Common myeloid progenitor, CD34-positive (primary cell): ENCODE measurements at regions not wholly inside any gene's neighbourhood (a gene's known extent, or its start where the extent isn't known, plus 50 kb on each side); places are given as distances from the start of the nearest gene placed in this dataset.
"Not testable (repeated sequence)": the region's sequence is repeated elsewhere in the genome, so short reads cannot be mapped to it uniquely, and the experiment has no call there.

ENCODE experiments used
- CTCF ChIA-PET: fragments of 350-600 bp; sonication (Branson Sonifier 250); formaldehyde crosslinking; loops from one replicate; lab custom pipeline; 2021; ENCODE audit warnings: antibody characterized with exemption; lab: Charles Lee
- POLR2A ChIA-PET: fragments of 350-600 bp; sonication (Branson Sonifier 250); formaldehyde crosslinking; loops from one replicate; lab custom pipeline; 2021; ENCODE audit warnings: antibody characterized with exemption; lab: Charles Lee
- DNase-seq, 3 donors: peaks; one replicate each; pipeline versions ENCODE4 v3.0.0 to v3.0.0-alpha.2; 2013
- H3K27ac ChIP-seq, 2 experiments: 1 replicate in 1 of 2; 2 replicates in 1 of 2; pipeline ENCODE4 v1.7.0; 2013; ENCODE audit warnings: inconsistent platforms in 2 of 2, low read length in 2 of 2, mild to moderate bottlenecking in 2 of 2, low read depth in 1 of 2, moderate library complexity in 1 of 2; ENCODE audit not compliant: severe bottlenecking in 2 of 2, insufficient read depth in 1 of 2, poor library complexity in 1 of 2
- H3K27me3 ChIP-seq, 5 experiments: replicated peaks in 2 of 5; 1 replicate in 3 of 5; 2 replicates in 2 of 5; pipeline versions ENCODE4 v1.6.1 to v1.7.0; 2013; ENCODE audit warnings: low read length in 4 of 5, mild to moderate bottlenecking in 2 of 5, moderate library complexity in 2 of 5, inconsistent platforms in 1 of 5; ENCODE audit not compliant: insufficient read depth in 5 of 5, control insufficient read depth in 4 of 5
- H3K36me3 ChIP-seq, 4 experiments: 1 replicate in 2 of 4; 2 replicates in 2 of 4; pipeline versions ENCODE4 v1.6.1 to v1.7.0; 2013; ENCODE audit warnings: low read length in 3 of 4, control low read depth in 1 of 4, mild to moderate bottlenecking in 1 of 4; ENCODE audit not compliant: control insufficient read depth in 4 of 4, insufficient read depth in 4 of 4
- H3K4me1 ChIP-seq, 4 experiments: 1 replicate in 3 of 4; 2 replicates in 1 of 4; pipeline versions ENCODE4 v1.6.1 to v1.7.1; 2013; ENCODE audit warnings: low read length in 3 of 4, mild to moderate bottlenecking in 3 of 4, control low read depth in 1 of 4, inconsistent platforms in 1 of 4, moderate library complexity in 1 of 4; ENCODE audit not compliant: control insufficient read depth in 4 of 4, insufficient read depth in 4 of 4; ENCODE audit errors: control extremely low read depth in 1 of 4
- H3K4me3 ChIP-seq, 7 experiments: 1 replicate in 4 of 7; 2 replicates in 3 of 7; pipeline versions ENCODE4 v1.5.1 to v1.7.0; 2013; ENCODE audit warnings: mild to moderate bottlenecking in 7 of 7, low read length in 6 of 7, moderate library complexity in 6 of 7, inconsistent platforms in 2 of 7, low read depth in 2 of 7, control low read depth in 1 of 7; ENCODE audit not compliant: insufficient read depth in 4 of 7, control insufficient read depth in 1 of 7; ENCODE audit errors: extremely low read depth in 1 of 7
- H3K9me3 ChIP-seq, 5 experiments: 1 replicate in 4 of 5; 2 replicates in 1 of 5; pipeline versions ENCODE4 v1.6.1 to v1.7.1; 2013; ENCODE audit warnings: low read length in 4 of 5, mild to moderate bottlenecking in 2 of 5, inconsistent platforms in 1 of 5, low read depth in 1 of 5, moderate library complexity in 1 of 5; ENCODE audit not compliant: control insufficient read depth in 4 of 5, insufficient read depth in 2 of 5; ENCODE audit errors: control extremely low read depth in 1 of 5
- WGBS: methylation state at CpG from one replicate; pipeline ENCODE4 v1.1.5; 2013; ENCODE audit not compliant: insufficient coverage; 5-methylcytosine and 5-hydroxymethylcytosine counted together

- no peaks in the 10 kb centered on the region for H3K36me3 ChIP-seq
- ChIA-PET POLR2A (no interaction called here), CTCF (interaction anchor here (1.4 kb wide), 1 partner anchor 263 kb away, joined by 3 read pairs; no protein-coding TSS in a partner anchor)
- DNase-seq: no peak
- no peaks in the 10 kb centered on the region for H3K27me3 ChIP-seq
- no peaks in the 10 kb centered on the region for H3K4me1 ChIP-seq
- H3K4me3 ChIP-seq: no peak overlapping the region
- H3K9me3 ChIP-seq: no peaks in the 10 kb centered on the region
- H3K27ac ChIP-seq: no peak overlapping the region
Observed at GRCh38 chr12:75790219-75790618, 241.4 kb downstream of the PHLDA1 start.

GRCh38 chr12:75787146-75787545, 244.4 kb downstream of the PHLDA1 start:
- H3K27ac ChIP-seq, DNase-seq, CTCF ChIA-PET, POLR2A ChIA-PET, H3K4me3 ChIP-seq, H3K36me3 ChIP-seq, H3K27me3 ChIP-seq, H3K9me3 ChIP-seq: not testable (repeated sequence)
- WGBS: 100% methylated on average over 1 of the region's 2 CpGs
- H3K4me1 ChIP-seq: peaks cover 0 to 10% (median 8%) of the 10 kb centered on the region in 4 experiments

- CTCF ChIA-PET: no interaction called here
- H3K4me1 ChIP-seq: peaks cover 0 to 10% (median 8%) of the 10 kb centered on the region in 4 experiments
- H3K9me3 ChIP-seq: no peaks in the 10 kb centered on the region
- no peaks in the 10 kb centered on the region for H3K27me3 ChIP-seq
- H3K27ac ChIP-seq: no peak overlapping the region
- POLR2A ChIA-PET: no interaction called here
- 100% methylated on average over 3 of the region's 3 CpGs for WGBS
- DNase-seq: no peak
- no peaks in the 10 kb centered on the region for H3K36me3 ChIP-seq
- H3K4me3 ChIP-seq: no peak overlapping the region
Observed at GRCh38 chr12:75786070-75786469, 245.5 kb downstream of the PHLDA1 start.

DNA sequence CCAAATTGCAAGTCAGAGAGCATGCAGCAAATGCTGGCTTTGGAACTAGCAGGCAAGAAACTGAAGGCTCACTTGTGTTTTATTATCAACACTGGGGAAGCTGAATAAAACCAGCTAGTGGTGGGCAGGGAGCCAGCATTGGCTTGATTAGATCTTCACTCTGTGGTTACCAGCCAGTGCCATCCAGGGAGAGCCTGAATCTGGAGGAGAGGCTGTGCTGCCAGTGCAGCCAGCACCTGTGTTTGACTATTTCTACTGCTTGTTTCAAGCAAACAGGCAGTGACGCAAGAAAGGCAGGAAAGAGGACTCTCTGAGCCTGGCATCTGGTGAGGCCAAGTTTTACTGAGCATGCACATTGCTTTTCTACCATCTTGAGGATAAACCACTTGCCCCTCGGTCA, 247.0 kb downstream of the PHLDA1 start:
- no peaks in the 10 kb centered on the region for H3K27me3 ChIP-seq
- ChIA-PET CTCF (interaction anchor here (0.8 kb wide), 1 partner anchor 102 kb away, joined by 3 read pairs; no protein-coding TSS in a partner anchor), POLR2A (no interaction called here)
- no peak overlapping the region for H3K27ac ChIP-seq
- peak; percentile 68 to 89 (median 89) for DNase-seq
- no peak overlapping the region for H3K4me3 ChIP-seq
- peaks cover 0 to 10% (median 8%) of the 10 kb centered on the region in 4 experiments for H3K4me1 ChIP-seq
- H3K9me3 ChIP-seq: no peaks in the 10 kb centered on the region
- WGBS: 39% methylated on average over 2 of the region's 2 CpGs
- H3K36me3 ChIP-seq: no peaks in the 10 kb centered on the region

- Histone ChIP-seq H3K27me3 (no peaks in the 10 kb centered on the region), H3K4me1 (peaks cover 0 to 10% (median 8%) of the 10 kb centered on the region in 4 experiments), H3K27ac (no peak overlapping the region), H3K4me3 (no peak overlapping the region), H3K36me3 (no peaks in the 10 kb centered on the region), H3K9me3 (no peaks in the 10 kb centered on the region)
- CTCF ChIA-PET: no interaction called here
- DNase-seq: no peak
- 97% methylated on average over 7 of the region's 8 CpGs for WGBS
- POLR2A ChIA-PET: no interaction called here
Observed at GRCh38 chr12:75783093-75783877, 248.3 kb downstream of the PHLDA1 start.

DNA sequence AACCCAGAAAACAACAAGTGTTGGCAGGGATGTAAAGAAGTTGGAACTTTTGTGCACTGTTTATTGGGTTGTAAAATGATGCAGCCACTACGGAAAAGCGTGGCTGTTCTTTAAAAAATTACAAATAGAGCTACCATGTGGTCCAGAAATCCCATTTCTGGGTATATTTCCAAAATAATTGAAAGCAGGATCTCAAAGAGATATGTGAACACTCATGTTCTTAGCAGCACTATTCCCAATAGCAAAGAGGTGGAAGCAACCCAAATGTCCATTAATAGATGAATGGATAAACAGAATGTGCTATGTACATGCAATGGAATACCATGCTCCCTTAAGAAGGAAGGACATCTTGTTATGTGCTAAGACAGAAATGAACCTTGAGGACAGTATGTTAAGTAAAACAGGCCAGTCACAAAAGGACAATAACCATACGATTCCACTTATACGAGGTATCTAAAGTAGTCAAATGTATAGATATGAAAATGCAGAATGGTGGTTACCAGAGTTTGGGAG, 249.5 kb downstream of the PHLDA1 start:
- no peak for DNase-seq
- Histone ChIP-seq H3K27ac (no peak overlapping the region), H3K27me3 (no peaks in the 10 kb centered on the region), H3K9me3 (no peaks in the 10 kb centered on the region), H3K4me3 (no peak overlapping the region), H3K36me3 (no peaks in the 10 kb centered on the region), H3K4me1 (peaks cover 0 to 10% (median 8%) of the 10 kb centered on the region in 4 experiments)
- ChIA-PET CTCF (no interaction called here), POLR2A (no interaction called here)
- 100% methylated on average over 2 of the region's 4 CpGs for WGBS

DNA sequence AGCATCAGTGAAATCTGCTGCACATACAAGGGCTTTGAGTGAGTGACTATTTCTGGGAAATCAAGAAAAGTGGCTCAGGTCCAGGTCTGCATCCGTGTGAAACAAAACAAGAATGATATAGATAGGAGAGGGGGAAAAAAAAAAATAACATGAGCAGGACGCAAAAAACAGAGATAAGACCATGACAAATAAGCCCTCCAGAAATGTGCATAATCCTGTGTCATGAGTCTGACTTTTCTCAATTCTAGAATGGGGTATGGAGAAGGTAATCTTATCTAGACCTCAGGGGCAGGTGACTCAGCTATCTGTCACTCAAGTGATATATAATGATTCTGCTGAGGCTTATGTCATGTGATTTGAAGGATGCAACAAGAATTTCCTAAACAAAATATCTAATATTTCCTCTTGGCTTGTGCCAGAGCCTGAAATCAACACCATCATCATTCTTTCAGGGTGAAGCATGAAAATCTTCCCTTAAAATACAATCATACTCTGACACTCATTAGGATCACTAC, 250.0 kb downstream of the PHLDA1 start:
- Histone ChIP-seq H3K27ac (no peak overlapping the region), H3K36me3 (no peaks in the 10 kb centered on the region), H3K4me1 (peaks cover 0 to 10% (median 8%) of the 10 kb centered on the region in 4 experiments), H3K4me3 (no peak overlapping the region), H3K27me3 (no peaks in the 10 kb centered on the region), H3K9me3 (no peaks in the 10 kb centered on the region)
- 78% methylated on average over 1 of the region's 2 CpGs for WGBS
- peak in 2 of 3 donors; percentile 9 to 12 for DNase-seq
- POLR2A ChIA-PET: no interaction called here
- CTCF ChIA-PET: no interaction called here
